ENCODE measurements at regions not wholly inside any gene's neighbourhood (a gene's known extent, or its start where the extent isn't known, plus 50 kb on each side); places are given as distances from the start of the nearest gene placed in this dataset.

- peaks cover 0 to 15% of the 10 kb centered on the region in 2 donors for H3K4me1 ChIP-seq (ENCODE audit: control insufficient read depth in 1 of 2, insufficient read depth in 2 of 2, low read length in 2 of 2)
- H3K27me3 ChIP-seq (ENCODE audit: low read depth, low read length), result no peaks in the 10 kb centered on the region
- no peaks in the 10 kb centered on the region for H3K9me3 ChIP-seq (ENCODE audit: control insufficient read depth in 1 of 2, low read length in 2 of 2)
- H3K36me3 ChIP-seq (ENCODE audit: control insufficient read depth in 1 of 2, insufficient read depth in 2 of 2, low read length in 2 of 2), result no peaks in the 10 kb centered on the region
- no peak overlapping the region for H3K4me3 ChIP-seq (ENCODE audit: low read depth in 1 of 2, low read length in 2 of 2)
- no peak overlapping the region for H3K27ac ChIP-seq (ENCODE audit: low read length)
Measured at GRCh38 chr3:71907996-71908395, 123.0 kb upstream of the PROK2 start.

GRCh38 chr3:71906976-71907375 is 122.0 kb upstream of the PROK2 start:
- Histone ChIP-seq H3K4me3 (ENCODE audit: low read depth in 1 of 2, low read length in 2 of 2) (no peak overlapping the region), H3K4me1 (ENCODE audit: control insufficient read depth in 1 of 2, insufficient read depth in 2 of 2, low read length in 2 of 2) (peaks cover 0 to 18% of the 10 kb centered on the region in 2 donors), H3K27ac (ENCODE audit: low read length) (no peak overlapping the region), H3K9me3 (ENCODE audit: control insufficient read depth in 1 of 2, low read length in 2 of 2) (no peaks in the 10 kb centered on the region), H3K27me3 (ENCODE audit: low read depth, low read length) (no peaks in the 10 kb centered on the region), H3K36me3 (ENCODE audit: control insufficient read depth in 1 of 2, insufficient read depth in 2 of 2, low read length in 2 of 2) (no peaks in the 10 kb centered on the region)

DNA sequence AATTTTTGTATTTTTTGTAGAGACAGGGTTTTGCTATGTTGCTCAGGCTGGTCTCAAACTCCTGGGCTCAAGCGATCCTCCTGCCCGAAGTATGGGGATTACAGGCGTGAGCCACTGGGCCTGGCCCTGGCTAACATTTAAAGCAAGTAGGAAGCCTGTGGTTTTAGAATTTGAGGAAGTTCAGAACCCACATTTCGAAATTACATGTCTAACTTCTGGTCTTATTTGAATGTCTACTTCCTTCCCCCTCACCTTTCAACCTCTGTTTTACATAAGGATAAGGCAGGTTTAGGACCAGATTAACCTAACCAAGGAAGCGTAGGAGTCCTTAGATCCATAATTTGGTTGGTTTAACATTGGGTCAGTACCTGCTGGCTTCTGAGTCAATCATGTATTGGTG is 120.5 kb upstream of the PROK2 start:
- H3K4me1 ChIP-seq (ENCODE audit: control insufficient read depth in 1 of 2, insufficient read depth in 2 of 2, low read length in 2 of 2), result peaks cover 0 to 18% of the 10 kb centered on the region in 2 donors

GRCh38 chr3:71903936-71904335 is 119.0 kb upstream of the PROK2 start:
- Histone ChIP-seq H3K27me3 (ENCODE audit: low read depth, low read length) (no peaks in the 10 kb centered on the region), H3K9me3 (ENCODE audit: control insufficient read depth in 1 of 2, low read length in 2 of 2) (no peaks in the 10 kb centered on the region), H3K36me3 (ENCODE audit: control insufficient read depth in 1 of 2, insufficient read depth in 2 of 2, low read length in 2 of 2) (no peaks in the 10 kb centered on the region), H3K4me1 (ENCODE audit: control insufficient read depth in 1 of 2, insufficient read depth in 2 of 2, low read length in 2 of 2) (peaks cover 0 to 18% of the 10 kb centered on the region in 2 donors), H3K4me3 (ENCODE audit: low read depth in 1 of 2, low read length in 2 of 2) (no peak overlapping the region), H3K27ac (ENCODE audit: low read length) (no peak overlapping the region)

More for the DNA sequence above, 120.5 kb upstream of the PROK2 start:
- Histone ChIP-seq H3K27me3 (ENCODE audit: low read depth, low read length) (no peaks in the 10 kb centered on the region), H3K27ac (ENCODE audit: low read length) (no peak overlapping the region), H3K9me3 (ENCODE audit: control insufficient read depth in 1 of 2, low read length in 2 of 2) (no peaks in the 10 kb centered on the region), H3K4me3 (ENCODE audit: low read depth in 1 of 2, low read length in 2 of 2) (no peak overlapping the region), H3K36me3 (ENCODE audit: control insufficient read depth in 1 of 2, insufficient read depth in 2 of 2, low read length in 2 of 2) (no peaks in the 10 kb centered on the region)

DNA sequence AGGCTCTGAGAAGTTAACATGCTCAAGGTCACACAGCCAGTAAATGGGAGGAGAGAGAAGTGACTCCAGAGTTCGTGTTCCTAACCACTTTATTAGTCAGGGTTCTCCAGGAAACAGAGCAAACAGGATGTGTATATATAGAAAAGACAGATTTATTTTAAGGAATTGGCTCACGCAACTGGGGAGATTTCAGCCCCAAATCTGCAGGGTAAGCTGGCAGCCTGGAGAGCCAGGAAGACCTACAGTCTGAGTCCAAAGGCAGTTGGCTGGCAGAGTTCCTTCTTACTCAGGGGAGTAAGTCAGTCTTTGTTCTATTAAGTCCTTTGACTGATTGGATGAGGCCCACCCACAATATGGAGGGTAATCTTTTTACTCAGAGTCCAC is 118.2 kb upstream of the PROK2 start:
- H3K27me3 ChIP-seq (ENCODE audit: low read depth, low read length), result no peaks in the 10 kb centered on the region
- H3K36me3 ChIP-seq (ENCODE audit: control insufficient read depth in 1 of 2, insufficient read depth in 2 of 2, low read length in 2 of 2), result no peaks in the 10 kb centered on the region
- H3K4me1 ChIP-seq (ENCODE audit: control insufficient read depth in 1 of 2, insufficient read depth in 2 of 2, low read length in 2 of 2), result peaks cover 0 to 16% of the 10 kb centered on the region in 2 donors
- H3K4me3 ChIP-seq (ENCODE audit: low read depth in 1 of 2, low read length in 2 of 2), result no peak overlapping the region
- H3K9me3 ChIP-seq (ENCODE audit: control insufficient read depth in 1 of 2, low read length in 2 of 2), result no peaks in the 10 kb centered on the region
- no peak overlapping the region for H3K27ac ChIP-seq (ENCODE audit: low read length)

DNA sequence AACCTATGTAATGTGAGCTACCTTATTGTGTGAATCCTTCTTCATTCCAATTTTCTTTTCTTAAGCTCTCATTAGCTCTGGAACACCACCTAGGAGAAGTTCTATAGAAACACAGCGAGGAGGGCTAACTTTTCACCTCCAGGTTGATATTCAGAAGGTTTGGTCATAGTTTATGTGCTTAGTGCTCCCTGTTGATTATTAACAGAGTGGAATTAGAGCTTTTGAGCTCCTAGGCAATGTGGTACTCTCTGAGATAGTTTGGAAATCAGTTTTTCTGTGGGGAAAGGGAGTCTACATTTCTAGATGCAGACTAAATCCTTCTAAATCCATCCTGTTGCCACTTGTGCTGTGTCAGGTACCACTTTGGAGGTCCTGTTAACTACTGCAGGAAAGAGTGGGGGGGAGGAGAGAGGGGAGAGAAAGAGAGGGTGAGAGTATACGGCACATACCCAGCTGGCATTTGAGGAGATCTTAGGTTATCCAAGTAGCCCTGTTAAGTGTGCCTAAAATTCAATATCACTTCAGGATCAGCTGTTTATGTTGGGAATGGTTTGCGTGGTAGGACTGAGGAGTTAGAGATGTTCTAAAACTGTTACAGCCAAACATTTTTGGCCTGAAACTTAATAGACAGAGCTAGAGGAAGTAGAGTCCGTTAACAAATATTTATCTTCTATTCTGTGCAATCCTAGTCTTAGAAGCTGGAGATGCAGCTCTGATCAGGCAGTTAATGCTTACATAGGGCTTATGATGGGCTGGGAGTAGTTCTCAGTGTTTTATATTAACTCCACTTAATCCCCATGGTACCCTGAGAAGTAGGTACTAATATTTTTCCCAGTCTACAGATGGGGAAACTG is 117.5 kb upstream of the PROK2 start:
- Histone ChIP-seq H3K36me3 (ENCODE audit: control insufficient read depth in 1 of 2, insufficient read depth in 2 of 2, low read length in 2 of 2) (no peaks in the 10 kb centered on the region), H3K27ac (ENCODE audit: low read length) (no peak overlapping the region)

DNA sequence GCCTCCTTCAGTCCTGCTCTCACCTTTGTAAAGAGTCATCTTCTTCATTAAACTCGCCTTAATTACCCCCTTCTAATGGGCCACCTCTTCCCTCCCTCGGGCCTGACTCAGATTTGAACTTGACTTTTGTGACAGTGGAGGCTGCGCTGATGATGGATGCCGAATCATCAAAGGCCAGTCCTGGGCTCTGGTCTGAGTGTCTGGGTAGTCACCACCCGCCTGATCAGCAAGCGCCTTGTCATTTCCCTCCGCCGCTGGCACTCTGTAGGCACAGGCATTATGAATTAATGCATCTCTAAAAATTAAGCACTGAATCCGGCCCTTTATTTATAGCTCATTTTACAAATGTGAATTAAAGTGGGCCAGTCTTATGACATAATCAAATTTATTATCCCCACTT is 116.7 kb upstream of the PROK2 start:
- Histone ChIP-seq H3K4me1 (ENCODE audit: control insufficient read depth in 1 of 2, insufficient read depth in 2 of 2, low read length in 2 of 2) (peaks cover 0 to 8% of the 10 kb centered on the region in 2 donors), H3K4me3 (ENCODE audit: low read depth in 1 of 2, low read length in 2 of 2) (no peak overlapping the region), H3K36me3 (ENCODE audit: control insufficient read depth in 1 of 2, insufficient read depth in 2 of 2, low read length in 2 of 2) (no peaks in the 10 kb centered on the region), H3K27me3 (ENCODE audit: low read depth, low read length) (no peaks in the 10 kb centered on the region), H3K9me3 (ENCODE audit: control insufficient read depth in 1 of 2, low read length in 2 of 2) (no peaks in the 10 kb centered on the region), H3K27ac (ENCODE audit: low read length) (no peak overlapping the region)

More for the DNA sequence above, 117.5 kb upstream of the PROK2 start:
- H3K9me3 ChIP-seq (ENCODE audit: control insufficient read depth in 1 of 2, low read length in 2 of 2), result no peaks in the 10 kb centered on the region
- H3K27me3 ChIP-seq (ENCODE audit: low read depth, low read length), result no peaks in the 10 kb centered on the region
- H3K4me1 ChIP-seq (ENCODE audit: control insufficient read depth in 1 of 2, insufficient read depth in 2 of 2, low read length in 2 of 2), result peaks cover 0 to 10% of the 10 kb centered on the region in 2 donors
- no peak overlapping the region for H3K4me3 ChIP-seq (ENCODE audit: low read depth in 1 of 2, low read length in 2 of 2)

- peaks cover 0 to 4% of the 10 kb centered on the region in 2 donors for H3K4me1 ChIP-seq (ENCODE audit: control insufficient read depth in 1 of 2, insufficient read depth in 2 of 2, low read length in 2 of 2)
- no peaks in the 10 kb centered on the region for H3K27me3 ChIP-seq (ENCODE audit: low read depth, low read length)
- no peak overlapping the region for H3K27ac ChIP-seq (ENCODE audit: low read length)
Measured at GRCh38 chr3:71900057-71900456, 115.1 kb upstream of the PROK2 start.

GRCh38 chr3:71896751-71897150 is 111.8 kb upstream of the PROK2 start:
- Histone ChIP-seq H3K9me3 (ENCODE audit: control insufficient read depth in 1 of 2, low read length in 2 of 2) (no peaks in the 10 kb centered on the region), H3K27ac (ENCODE audit: low read length) (no peak overlapping the region), H3K4me3 (ENCODE audit: low read depth in 1 of 2, low read length in 2 of 2) (no peak overlapping the region), H3K4me1 (ENCODE audit: control insufficient read depth in 1 of 2, insufficient read depth in 2 of 2, low read length in 2 of 2) (no peaks in the 10 kb centered on the region), H3K27me3 (ENCODE audit: low read depth, low read length) (no peaks in the 10 kb centered on the region), H3K36me3 (ENCODE audit: control insufficient read depth in 1 of 2, insufficient read depth in 2 of 2, low read length in 2 of 2) (no peaks in the 10 kb centered on the region)

More at GRCh38 chr3:71900057-71900456, 115.1 kb upstream of the PROK2 start:
- Histone ChIP-seq H3K36me3 (ENCODE audit: control insufficient read depth in 1 of 2, insufficient read depth in 2 of 2, low read length in 2 of 2) (no peaks in the 10 kb centered on the region), H3K4me3 (ENCODE audit: low read depth in 1 of 2, low read length in 2 of 2) (no peak overlapping the region), H3K9me3 (ENCODE audit: control insufficient read depth in 1 of 2, low read length in 2 of 2) (no peaks in the 10 kb centered on the region)

DNA sequence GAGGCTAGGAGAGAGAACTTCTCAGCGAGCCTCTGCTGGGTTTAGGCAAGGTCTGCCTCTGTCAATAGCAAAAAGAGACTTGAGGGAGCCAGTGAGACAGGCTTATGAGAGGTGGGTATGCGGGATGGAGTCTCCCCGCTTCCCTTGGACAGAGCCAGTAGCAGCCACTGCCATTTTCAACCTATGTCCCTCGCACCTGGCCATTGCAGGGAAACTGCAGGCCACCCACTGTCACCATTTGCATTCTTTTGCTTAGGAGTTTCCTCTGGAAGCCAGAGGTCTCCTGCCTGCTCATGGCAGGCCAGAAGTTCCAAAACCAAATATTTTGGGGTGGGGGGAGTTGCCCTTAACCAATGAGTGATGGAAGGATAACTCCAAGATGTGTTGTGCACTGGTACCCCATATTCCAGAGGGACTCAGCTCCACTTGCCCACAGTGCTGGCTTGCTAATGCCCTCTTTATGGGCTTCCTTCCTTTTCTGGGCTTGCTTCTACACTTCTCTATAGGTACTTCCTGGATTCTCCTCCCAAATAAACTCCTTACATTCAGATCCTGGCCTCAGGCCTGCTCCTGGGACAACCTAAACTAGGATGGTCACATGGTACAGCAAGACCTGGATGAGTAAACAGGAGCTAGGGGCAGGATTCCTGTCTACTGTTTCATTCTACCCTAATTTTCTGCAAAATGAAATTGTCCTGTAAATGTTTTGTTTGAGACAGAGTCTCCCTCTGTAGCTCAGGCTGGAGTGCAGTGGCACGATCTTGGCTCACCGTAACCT is 108.9 kb upstream of the PROK2 start:
- H3K4me3 ChIP-seq (ENCODE audit: low read depth in 1 of 2, low read length in 2 of 2), result no peak overlapping the region
- no peak overlapping the region for H3K27ac ChIP-seq (ENCODE audit: low read length)
- H3K36me3 ChIP-seq (ENCODE audit: control insufficient read depth in 1 of 2, insufficient read depth in 2 of 2, low read length in 2 of 2), result no peaks in the 10 kb centered on the region
- H3K27me3 ChIP-seq (ENCODE audit: low read depth, low read length), result no peaks in the 10 kb centered on the region
- no peaks in the 10 kb centered on the region for H3K4me1 ChIP-seq (ENCODE audit: control insufficient read depth in 1 of 2, insufficient read depth in 2 of 2, low read length in 2 of 2)
- H3K9me3 ChIP-seq (ENCODE audit: control insufficient read depth in 1 of 2, low read length in 2 of 2), result no peaks in the 10 kb centered on the region

DNA sequence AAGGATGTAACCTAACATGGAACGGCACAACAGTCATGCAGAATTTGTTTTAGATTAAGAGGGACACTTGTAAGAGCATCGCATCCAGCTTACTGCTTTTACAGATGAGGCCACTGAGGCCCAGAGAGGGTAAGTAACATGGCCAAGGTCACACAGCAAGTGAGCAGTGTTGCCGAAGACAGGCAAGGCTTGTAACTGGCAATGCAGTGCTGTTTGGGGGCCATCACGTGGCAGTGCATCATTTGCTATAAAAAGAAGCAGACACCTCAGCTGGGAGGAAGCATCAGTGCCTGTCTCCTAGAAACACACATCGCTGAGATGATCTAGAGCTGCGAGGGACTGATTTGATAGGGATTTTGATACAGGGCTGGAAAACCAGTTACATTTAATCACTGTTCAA is 108.2 kb upstream of the PROK2 start:
- H3K4me1 ChIP-seq (ENCODE audit: control insufficient read depth in 1 of 2, insufficient read depth in 2 of 2, low read length in 2 of 2), result no peaks in the 10 kb centered on the region
- H3K27ac ChIP-seq (ENCODE audit: low read length), result no peak overlapping the region
- H3K27me3 ChIP-seq (ENCODE audit: low read depth, low read length), result no peaks in the 10 kb centered on the region
- H3K9me3 ChIP-seq (ENCODE audit: control insufficient read depth in 1 of 2, low read length in 2 of 2), result no peaks in the 10 kb centered on the region
- no peaks in the 10 kb centered on the region for H3K36me3 ChIP-seq (ENCODE audit: control insufficient read depth in 1 of 2, insufficient read depth in 2 of 2, low read length in 2 of 2)
- H3K4me3 ChIP-seq (ENCODE audit: low read depth in 1 of 2, low read length in 2 of 2), result no peak overlapping the region
